DMS79 treated with DMSO at 0.1 percent for 48 hours (cell line): ENCODE measurements at regions not wholly inside any gene's neighbourhood (a gene's known extent, or its start where the extent isn't known, plus 50 kb on each side); places are given as distances from the start of the nearest gene placed in this dataset.
"Not testable (repeated sequence)": the region's sequence is repeated elsewhere in the genome, so short reads cannot be mapped to it uniquely, and the experiment has no call there.

Source experiments
- DNase-seq: peaks from one replicate; lab custom pipeline; 2025; lab: John Stamatoyannopoulos, UW

- DNase-seq: no peak
Measured at GRCh38 chr21:28523367-28523766, 469.3 kb downstream of the LTN1 start.

- no peak for DNase-seq
Measured at GRCh38 chr21:28522014-28522799, 470.5 kb downstream of the LTN1 start.

- DNase-seq: no peak
Measured at GRCh38 chr21:28518630-28519029, 474.0 kb downstream of the LTN1 start.

- no peak for DNase-seq
Measured at GRCh38 chr21:28516991-28517592, 475.6 kb downstream of the LTN1 start.

GRCh38 chr21:28516021-28516420 lies 476.7 kb downstream of the LTN1 start:
- DNase-seq: no peak

- no peak for DNase-seq
Measured at GRCh38 chr21:28513428-28513827, 479.2 kb downstream of the LTN1 start.

GRCh38 chr21:28509031-28509430 lies 483.6 kb downstream of the LTN1 start:
- DNase-seq: no peak

GRCh38 chr21:28508126-28508525 lies 484.6 kb downstream of the LTN1 start:
- no peak for DNase-seq

GRCh38 chr21:28496517-28496916 lies 496.2 kb downstream of the LTN1 start:
- no peak for DNase-seq

GRCh38 chr21:28492127-28492526 lies 500.6 kb downstream of the LTN1 start:
- DNase-seq: no peak

GRCh38 chr21:28489821-28490350 lies 502.8 kb downstream of the LTN1 start:
- no peak for DNase-seq

GRCh38 chr21:28489162-28489561 lies 503.5 kb downstream of the LTN1 start:
- DNase-seq: no peak

GRCh38 chr21:28487455-28488070 lies 505.1 kb downstream of the LTN1 start:
- no peak for DNase-seq

GRCh38 chr21:28485301-28486022 lies 507.2 kb downstream of the LTN1 start:
- DNase-seq: no peak

- no peak for DNase-seq
Measured at GRCh38 chr21:28483301-28484035, 509.2 kb downstream of the LTN1 start.

- DNase-seq: no peak
Measured at GRCh38 chr21:28482657-28483056, 510.0 kb downstream of the LTN1 start.

- DNase-seq: no peak
Measured at GRCh38 chr21:28480470-28480869, 512.2 kb downstream of the LTN1 start.

- DNase-seq: no peak
Measured at GRCh38 chr21:28473530-28474220, 519.0 kb downstream of the LTN1 start.

- DNase-seq: not testable (repeated sequence)
Measured at GRCh38 chr21:28472543-28472942, 520.1 kb downstream of the LTN1 start.

- DNase-seq: no peak
Measured at GRCh38 chr21:28464988-28465387, 527.7 kb downstream of the LTN1 start.

GRCh38 chr21:28464095-28464494 lies 528.6 kb downstream of the LTN1 start:
- DNase-seq: no peak
